CD4-positive, alpha-beta T cell treated with Interleukin-10 for 1 hour (primary cell): ENCODE measurements at regions not wholly inside any gene's neighbourhood (a gene's known extent, or its start where the extent isn't known, plus 50 kb on each side); places are given as distances from the start of the nearest gene placed in this dataset.

ENCODE experiments used
- DNase-seq: peaks from one replicate; pipeline ENCODE4 v3.0.0-alpha.2; 2020

DNA sequence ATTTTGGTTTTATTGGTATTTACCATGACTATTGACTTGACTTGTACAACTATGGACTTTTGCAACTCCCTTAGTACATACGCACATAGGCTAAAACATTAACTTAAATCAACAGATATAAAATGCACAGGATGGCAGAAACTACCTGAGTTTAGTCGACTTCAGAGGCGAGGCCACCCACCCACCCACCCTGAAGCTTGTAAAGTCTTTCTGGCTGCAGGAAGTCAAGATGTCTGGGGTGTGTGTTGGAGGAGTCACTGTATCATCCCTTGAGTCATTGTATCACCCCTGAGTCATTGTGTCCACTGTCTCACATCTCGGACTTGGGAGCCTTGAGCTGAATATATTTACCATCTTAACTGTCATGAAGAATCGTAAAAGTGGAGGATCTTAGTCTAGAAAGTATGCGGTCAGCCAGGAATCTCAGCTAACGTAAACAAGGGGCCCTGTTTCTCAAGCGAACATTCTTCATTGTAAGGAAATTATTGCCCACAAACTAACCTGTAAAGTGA lies 140.0 kb upstream of the ST6GAL2 start:
- DNase-seq: no peak

GRCh38 chr2:107027205-107027604 lies 141.2 kb upstream of the ST6GAL2 start:
- no peak for DNase-seq

- no peak for DNase-seq
Measured at GRCh38 chr2:107027810-107028209, 141.8 kb upstream of the ST6GAL2 start.

DNA sequence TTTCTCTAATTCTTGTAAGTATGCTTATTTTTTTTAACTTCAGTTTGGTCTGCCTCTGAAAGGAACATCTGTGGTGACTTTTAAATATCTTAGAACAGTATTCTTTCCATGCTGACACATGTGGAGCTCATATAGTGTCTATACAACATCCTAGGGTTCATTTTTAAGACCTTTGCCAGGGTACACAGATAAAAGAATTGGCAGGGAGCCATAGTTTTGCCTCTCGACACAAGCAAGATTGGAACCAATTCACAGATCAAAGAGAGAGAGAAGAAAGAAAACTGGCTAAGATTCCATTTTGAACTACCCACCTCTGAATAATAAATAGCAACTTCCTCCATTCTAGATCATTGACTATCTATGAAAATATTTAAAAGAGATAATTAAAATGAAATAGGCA lies 142.7 kb upstream of the ST6GAL2 start:
- no peak for DNase-seq

DNA sequence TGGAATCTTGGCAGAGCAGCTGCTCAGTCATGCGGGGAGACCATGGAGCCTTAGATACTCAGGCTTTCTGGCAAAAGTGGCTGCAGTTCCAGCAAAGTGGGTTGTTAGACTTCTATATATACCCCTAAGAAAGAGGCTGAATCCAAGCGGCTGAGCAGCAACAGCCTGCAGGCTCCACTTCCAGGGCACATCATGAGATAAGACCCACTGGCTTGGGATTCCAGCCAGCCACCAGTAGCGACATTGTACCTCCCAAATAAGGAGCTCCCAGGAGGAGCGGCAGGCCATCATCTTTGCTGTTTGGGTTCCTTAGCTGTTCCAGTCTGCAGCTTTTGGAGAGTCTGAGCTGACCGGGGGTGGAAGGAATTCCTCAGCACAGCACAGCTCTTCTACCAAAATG lies 150.3 kb upstream of the ST6GAL2 start:
- DNase-seq: no peak

- no peak for DNase-seq
Measured at GRCh38 chr2:107062173-107062572, 176.2 kb upstream of the ST6GAL2 start.

DNA sequence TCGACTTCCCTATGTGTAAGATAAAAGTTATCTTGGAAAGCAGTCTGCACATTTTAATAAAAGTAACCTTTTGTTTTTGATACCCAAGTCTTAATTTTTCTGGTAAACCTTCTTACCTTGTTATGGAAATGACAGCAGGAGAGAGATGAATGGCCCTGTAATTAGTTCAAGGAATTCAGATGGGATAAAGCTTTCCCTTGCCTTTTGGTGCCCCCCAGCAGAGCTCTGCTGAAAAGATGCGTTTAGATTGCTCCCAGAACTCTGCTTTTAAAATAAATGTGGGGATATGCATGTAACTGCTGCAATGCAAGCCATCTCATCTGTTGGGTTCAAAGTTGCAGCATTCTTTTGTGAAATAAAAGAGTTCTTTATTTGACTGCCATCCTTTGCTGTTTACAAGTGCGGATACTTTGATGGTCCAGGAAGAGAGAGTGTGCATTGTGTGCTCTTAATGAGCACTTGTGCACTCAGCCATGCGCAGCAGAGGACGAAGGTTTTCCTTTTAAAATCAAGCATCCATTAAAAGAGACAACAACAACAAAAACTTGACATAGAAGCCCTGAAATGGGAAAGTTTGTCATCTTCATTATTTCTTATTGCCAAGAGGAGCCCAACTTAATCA lies 176.7 kb upstream of the ST6GAL2 start:
- DNase-seq: no peak

DNA sequence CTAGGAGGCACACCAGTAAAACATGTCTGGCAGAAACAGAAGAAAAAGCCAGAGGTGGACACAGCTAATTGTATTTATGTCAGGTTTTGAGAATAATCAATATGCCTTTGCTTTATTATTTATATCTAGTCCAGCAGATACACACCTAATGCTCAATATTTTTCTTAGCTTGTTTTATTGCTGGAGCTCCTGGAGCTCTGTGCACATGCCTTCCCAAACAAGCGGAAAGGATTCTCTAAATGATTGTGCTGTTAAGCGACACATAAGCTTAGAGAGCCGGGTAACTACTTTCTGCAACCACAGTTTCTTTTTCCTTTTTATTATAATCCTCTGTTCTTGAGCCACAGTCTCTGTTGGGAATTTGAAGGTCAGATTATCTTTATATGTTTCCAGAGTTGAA lies 177.3 kb upstream of the ST6GAL2 start:
- DNase-seq: no peak

- no peak for DNase-seq
Measured at GRCh38 chr2:107064750-107065149, 178.8 kb upstream of the ST6GAL2 start.

DNA sequence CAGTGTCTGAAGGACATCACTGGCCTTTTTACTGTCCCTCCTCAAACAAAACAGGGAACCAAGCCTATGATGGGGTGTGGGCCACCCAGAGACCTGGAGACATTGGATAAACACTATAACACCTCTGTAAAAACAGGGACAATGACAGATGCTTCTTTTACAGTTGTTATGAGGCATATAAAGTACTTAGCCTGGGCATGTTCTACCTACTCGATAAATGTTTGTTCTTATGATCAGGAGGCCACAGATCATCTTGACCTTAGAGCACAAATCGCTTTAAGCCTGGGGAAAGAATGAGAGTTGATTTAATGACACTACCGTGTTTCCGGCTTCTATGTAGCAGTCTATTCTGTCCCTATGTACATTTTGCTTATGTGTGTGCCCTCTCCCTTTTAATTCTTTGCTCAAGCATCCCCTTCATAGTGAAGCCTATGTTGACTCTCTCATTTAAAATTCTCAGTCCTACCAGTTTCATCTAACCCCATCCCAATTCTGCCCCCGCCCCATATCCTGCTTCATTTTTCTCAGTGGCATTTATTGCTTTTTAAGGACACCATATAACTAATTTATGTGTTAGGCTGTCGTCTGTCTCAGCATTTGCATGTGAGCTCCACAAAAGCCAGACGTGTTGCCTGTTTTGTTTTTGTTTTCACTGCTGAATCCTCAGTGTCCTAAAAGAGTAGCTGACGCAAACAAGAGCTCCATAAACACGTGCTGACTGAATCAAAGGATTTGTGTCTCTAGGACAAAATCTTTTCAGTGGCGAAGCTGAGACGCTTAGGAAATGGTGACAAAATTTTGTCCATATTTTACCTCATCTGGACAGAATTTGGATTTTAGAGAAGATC lies 182.3 kb upstream of the ST6GAL2 start:
- DNase-seq: no peak

GRCh38 chr2:107069890-107070289 lies 183.9 kb upstream of the ST6GAL2 start:
- DNase-seq: no peak

- no peak for DNase-seq
Measured at GRCh38 chr2:107072150-107072940, 186.4 kb upstream of the ST6GAL2 start.

GRCh38 chr2:107078584-107078983 lies 192.6 kb upstream of the ST6GAL2 start:
- no peak for DNase-seq

DNA sequence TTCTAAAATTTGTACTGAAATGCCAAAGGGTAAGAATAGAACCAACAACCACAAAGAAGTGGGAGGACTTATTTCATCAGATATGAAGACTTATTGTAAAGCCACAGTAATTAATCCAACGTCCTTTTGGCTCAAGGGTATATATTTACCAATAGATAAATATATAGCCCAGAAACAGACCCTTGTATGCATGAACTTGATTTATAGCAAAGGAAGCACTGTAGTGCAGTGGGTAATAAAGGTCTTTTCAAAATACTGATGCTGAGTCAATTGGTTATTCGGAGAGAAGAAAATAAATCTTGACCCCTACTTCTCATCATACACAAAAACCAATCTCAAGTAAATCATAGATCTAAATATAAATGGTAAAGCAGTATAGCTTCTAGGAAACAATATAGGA lies 200.5 kb upstream of the ST6GAL2 start:
- no peak for DNase-seq

GRCh38 chr2:107088156-107088555 lies 202.2 kb upstream of the ST6GAL2 start:
- no peak for DNase-seq

GRCh38 chr2:107091163-107091864 lies 205.3 kb upstream of the ST6GAL2 start:
- no peak for DNase-seq

- DNase-seq: no peak
Measured at GRCh38 chr2:107093426-107093957, 207.5 kb upstream of the ST6GAL2 start.

DNA sequence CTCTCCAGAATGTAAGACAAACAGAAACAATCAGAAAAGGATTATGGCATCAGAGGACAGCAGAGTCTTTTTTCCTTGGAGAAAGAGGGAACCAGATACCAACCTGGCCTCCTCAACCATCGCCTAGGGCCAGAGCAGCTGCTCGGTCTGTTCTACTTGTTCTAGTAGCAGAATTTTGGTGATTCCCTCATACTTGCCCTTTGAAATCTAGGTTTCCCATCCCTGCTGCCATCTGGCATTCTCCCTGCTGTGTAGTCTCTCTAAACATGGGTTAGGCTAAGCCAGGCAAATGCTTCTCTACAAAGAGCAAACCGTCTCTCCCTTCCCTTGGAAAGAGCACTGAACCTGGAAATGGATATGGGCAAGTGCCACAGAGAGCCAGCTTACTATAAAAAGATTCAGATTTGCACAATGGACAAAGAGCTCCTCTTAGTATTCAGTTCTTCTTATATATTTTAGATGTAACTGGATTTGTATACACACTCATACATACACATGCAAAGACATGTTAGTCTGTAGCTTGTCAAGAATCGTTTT lies 208.6 kb upstream of the ST6GAL2 start:
- no peak for DNase-seq

GRCh38 chr2:107102176-107102575 lies 216.2 kb upstream of the ST6GAL2 start:
- no peak for DNase-seq

DNA sequence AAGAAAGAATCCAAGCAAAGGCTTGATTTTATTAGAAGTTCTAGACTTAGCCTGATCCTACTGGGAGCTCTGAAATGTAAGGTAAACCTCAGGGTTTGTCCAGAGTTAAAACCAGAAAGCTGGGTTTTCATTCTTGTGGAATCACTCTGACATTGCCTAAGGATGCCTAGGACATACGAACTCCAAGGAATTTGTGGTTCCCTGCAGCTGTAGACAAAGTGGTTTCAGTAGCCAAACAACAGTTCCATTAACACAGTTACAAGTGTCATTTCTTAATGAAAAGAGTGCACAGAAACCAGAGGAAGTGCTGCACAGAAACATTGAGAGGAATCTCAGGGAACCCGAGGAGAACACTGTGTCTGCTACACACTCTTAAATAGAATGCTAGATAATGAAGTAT lies 221.4 kb upstream of the ST6GAL2 start:
- no peak for DNase-seq

DNA sequence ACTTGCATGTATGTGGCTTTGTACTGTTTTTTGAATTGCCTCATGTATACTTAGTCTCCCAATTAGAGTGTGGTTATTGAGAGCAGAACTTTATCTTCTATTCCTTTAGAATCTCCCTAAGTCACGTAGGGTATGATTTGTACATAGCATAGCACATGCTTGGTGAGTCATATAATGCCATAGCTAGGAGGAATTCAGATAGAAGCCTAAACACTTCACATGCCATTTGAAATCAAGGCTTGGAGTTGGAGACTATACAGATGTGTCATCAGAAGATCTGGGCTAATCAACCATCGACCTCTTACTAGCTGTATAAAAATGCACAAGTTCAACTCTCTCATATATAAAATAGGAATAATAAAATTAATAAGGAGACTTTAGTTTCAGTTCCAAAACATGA lies 222.6 kb upstream of the ST6GAL2 start:
- no peak for DNase-seq

GRCh38 chr2:107111623-107112022 lies 225.7 kb upstream of the ST6GAL2 start:
- no peak for DNase-seq
